ENCODE measurements at regions not wholly inside any gene's neighbourhood (a gene's known extent, or its start where the extent isn't known, plus 50 kb on each side); places are given as distances from the start of the nearest gene placed in this dataset.
"Not testable (repeated sequence)": the region's sequence is repeated elsewhere in the genome, so short reads cannot be mapped to it uniquely, and the experiment has no call there.

DNA sequence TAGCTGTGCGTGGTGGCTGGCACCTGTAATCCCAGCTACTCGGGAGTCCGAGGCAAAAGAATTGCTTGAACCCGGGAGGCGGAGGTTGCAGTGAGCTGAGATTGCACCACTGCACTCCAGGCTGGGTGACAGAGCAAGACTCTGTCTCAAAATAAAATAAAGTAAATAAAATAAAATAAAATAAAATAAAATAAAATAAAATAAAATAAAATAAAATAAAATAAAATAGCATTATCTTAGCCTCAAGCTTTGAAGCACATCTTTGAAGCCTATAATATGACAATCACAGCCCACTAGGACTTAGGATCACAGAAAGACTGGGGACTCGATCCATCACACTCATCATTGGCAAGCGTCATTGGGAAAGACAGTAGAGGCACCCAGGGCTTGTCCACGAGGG, 349.1 kb downstream of the SHANK2 start:
- H3K4me1 Mint-ChIP-seq (ENCODE audit: low read depth); H3K4me3 Mint-ChIP-seq; CTCF ChIA-PET; intact Hi-C loops (cut with micrococcal nuclease); DNase-seq; H3K27ac Mint-ChIP-seq; POLR2A ChIA-PET; H3K36me3 Mint-ChIP-seq; H3K27me3 Mint-ChIP-seq; H3K9me3 Mint-ChIP-seq: not testable (repeated sequence)

DNA sequence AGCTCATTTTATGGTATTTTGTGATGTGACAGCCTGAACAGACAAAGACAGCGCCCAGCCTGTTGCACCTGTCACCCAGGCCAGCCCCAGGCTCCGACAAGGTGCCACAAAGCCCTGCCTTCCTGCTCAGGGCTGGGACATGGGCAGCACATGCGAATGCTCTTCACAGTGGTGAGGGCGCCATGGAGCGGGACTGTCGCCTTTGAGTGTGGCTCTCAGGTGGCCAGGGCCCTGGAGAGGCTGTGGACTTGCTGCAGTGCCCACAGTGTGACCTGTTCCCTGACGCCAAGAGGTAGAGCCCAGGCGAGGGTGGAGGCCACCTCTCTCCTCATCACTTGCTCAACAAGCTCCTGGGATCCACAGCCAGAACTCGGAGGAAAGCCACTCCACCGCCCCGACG, 346.3 kb downstream of the SHANK2 start:
- ChIA-PET CTCF (no interaction called here), POLR2A (no interaction called here)
- intact Hi-C loops (cut with micrococcal nuclease): no loop called here
- Mint-ChIP-seq H3K27me3 (peaks cover 6% of the 10 kb centered on the region), H3K27ac (no peak overlapping the region), H3K4me1 (ENCODE audit: low read depth) (no peaks in the 10 kb centered on the region), H3K4me3 (no peak overlapping the region), H3K9me3 (no peaks in the 10 kb centered on the region), H3K36me3 (no peaks in the 10 kb centered on the region)
- no peak for DNase-seq

DNA sequence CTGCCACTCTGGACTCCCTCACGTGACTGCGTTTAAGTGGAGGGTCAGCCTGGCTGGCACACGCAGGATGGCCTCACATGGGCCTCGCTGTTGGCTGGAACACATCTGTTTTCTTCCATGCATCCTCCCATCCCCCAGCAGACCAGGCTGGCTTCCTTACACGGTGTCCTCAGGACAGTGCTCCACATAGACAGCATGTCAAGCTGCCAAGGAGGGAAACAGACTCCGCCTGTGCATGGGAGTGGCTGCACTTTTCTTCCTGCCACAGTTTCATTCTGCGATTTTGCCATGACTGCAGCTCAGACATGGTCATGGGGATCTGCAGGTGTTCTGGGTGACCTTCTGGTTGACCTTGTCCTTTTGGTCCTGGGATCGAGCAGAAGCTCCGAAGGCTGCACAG, 344.2 kb downstream of the SHANK2 start:
- Mint-ChIP-seq H3K36me3 (no peaks in the 10 kb centered on the region), H3K27me3 (peaks cover 9% of the 10 kb centered on the region), H3K4me1 (ENCODE audit: low read depth) (no peaks in the 10 kb centered on the region), H3K27ac (no peak overlapping the region), H3K9me3 (no peaks in the 10 kb centered on the region), H3K4me3 (no peak overlapping the region)
- DNase-seq: no peak
- intact Hi-C loops (cut with micrococcal nuclease): no loop called here
- CTCF ChIA-PET: no interaction called here
- POLR2A ChIA-PET: no interaction called here

DNA sequence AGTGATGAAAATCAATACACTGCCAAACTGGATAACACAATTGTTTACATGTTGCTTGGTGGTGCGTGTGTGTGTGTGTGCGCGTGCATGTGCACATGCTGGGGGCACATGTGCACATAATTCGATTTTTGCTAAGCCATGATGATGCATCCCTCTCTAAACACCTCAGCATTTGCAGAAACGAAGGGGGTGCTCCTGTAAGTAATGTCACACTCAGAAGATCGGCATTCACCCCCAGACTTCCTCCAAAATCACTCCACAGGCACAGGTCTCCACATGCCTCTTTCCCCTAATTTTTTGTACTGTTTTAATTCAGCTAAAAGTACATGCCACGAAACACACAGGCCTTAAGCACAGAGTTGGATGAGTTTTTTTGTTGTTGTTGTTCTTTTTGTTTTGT, 341.5 kb downstream of the SHANK2 start:
- CTCF ChIA-PET: no interaction called here
- POLR2A ChIA-PET: no interaction called here
- Mint-ChIP-seq H3K27me3 (peaks cover 10% of the 10 kb centered on the region), H3K27ac (no peak overlapping the region), H3K36me3 (no peaks in the 10 kb centered on the region), H3K9me3 (no peaks in the 10 kb centered on the region), H3K4me3 (no peak overlapping the region), H3K4me1 (ENCODE audit: low read depth) (no peaks in the 10 kb centered on the region)
- intact Hi-C loops (cut with micrococcal nuclease): no loop called here
- no peak for DNase-seq

DNA sequence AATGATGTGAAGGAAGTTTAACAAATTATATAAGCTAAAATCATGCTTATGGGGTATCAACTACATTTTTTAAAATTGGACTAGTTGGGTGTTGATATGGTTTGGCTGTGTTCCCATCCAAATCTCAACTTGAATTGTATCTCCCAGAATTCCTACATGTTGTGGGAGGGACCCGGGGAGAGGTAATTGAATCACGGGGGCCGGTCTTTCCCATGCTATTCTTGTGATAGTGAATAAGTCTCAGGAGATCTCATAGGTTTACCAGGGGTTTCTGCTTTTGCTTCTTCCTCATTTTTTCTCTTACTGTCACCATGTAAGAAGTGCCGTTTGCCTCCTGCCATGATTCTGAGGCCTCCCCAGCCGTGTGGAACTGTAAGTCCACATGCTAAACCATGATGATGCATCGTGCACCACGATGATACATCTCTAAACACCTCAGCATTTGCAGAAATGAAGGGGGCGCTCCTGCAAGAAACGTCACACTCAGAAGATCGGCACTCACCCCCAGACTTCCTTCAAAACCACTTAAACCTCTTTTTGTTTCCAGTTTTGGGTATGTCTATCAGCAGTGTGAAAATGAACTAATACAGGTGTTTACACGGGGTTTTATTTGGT, 340.0 kb downstream of the SHANK2 start:
- no peaks in the 10 kb centered on the region for H3K36me3 Mint-ChIP-seq

DNA sequence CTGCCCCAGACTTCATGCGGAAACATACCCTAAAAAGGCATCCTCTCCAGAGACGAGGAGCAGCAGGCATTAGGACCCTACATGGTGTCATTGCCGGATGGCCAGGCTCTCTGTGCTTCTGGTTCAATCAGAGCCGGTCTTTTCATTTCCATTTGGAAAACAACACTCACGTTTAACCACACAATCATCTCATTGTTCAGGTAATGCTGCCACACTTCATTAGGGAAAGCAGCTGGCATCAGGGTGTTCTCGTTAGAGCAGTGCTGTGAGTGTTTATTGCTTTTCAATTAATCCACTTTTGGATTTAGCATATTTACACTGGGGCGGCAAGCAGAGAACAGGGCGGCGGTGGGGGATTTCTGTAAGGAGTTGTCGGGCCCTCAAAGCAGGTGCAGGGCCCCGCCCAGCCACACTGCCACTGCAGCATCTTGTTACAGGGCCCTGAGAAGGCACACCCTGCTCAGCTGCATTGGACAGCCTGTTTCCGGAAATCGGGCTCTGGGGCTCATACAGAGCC, 338.6 kb downstream of the SHANK2 start:
- intact Hi-C loops (cut with micrococcal nuclease): no loop called here
- no peaks in the 10 kb centered on the region for H3K36me3 Mint-ChIP-seq
- H3K27me3 Mint-ChIP-seq: peaks cover 12% of the 10 kb centered on the region
- H3K4me1 Mint-ChIP-seq (ENCODE audit: low read depth): no peaks in the 10 kb centered on the region
- DNase-seq: no peak
- H3K4me3 Mint-ChIP-seq: no peak overlapping the region
- ChIA-PET CTCF (interaction anchor here (0.8 kb wide), 1 partner anchor 367 kb away, joined by 3 read pairs; no protein-coding TSS in a partner anchor), POLR2A (no interaction called here)
- H3K9me3 Mint-ChIP-seq: peaks cover 2% of the 10 kb centered on the region
- no peak overlapping the region for H3K27ac Mint-ChIP-seq

More for the DNA sequence above, 340.0 kb downstream of the SHANK2 start:
- no peak overlapping the region for H3K4me3 Mint-ChIP-seq
- H3K4me1 Mint-ChIP-seq (ENCODE audit: low read depth): no peaks in the 10 kb centered on the region
- no peak overlapping the region for H3K27ac Mint-ChIP-seq
- peak; percentile 24 for DNase-seq
- H3K27me3 Mint-ChIP-seq: peaks cover 10% of the 10 kb centered on the region
- ChIA-PET CTCF (no interaction called here), POLR2A (no interaction called here)
- intact Hi-C loops (cut with micrococcal nuclease): no loop called here
- no peaks in the 10 kb centered on the region for H3K9me3 Mint-ChIP-seq

DNA sequence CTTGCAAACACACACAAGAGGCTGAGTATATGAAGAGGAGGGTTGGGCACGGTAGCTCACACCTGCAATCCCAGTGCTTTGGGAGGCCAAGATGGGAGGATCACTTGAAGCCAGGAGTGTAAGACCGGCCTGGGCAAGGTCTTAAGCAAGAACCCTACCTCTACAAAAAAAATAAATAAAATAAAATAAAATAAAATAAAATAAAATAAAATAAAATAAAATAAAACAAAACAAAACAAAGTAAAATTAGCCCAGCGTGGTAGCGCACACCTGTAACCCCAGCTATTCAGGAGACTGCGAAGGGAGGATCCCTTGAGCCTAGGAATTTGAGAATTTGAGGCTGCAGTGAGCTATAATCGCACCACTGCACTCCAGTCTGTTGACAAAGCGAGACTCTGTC, 337.9 kb downstream of the SHANK2 start:
- Mint-ChIP-seq H3K36me3 (no peaks in the 10 kb centered on the region), H3K4me3 (no peak overlapping the region), H3K4me1 (ENCODE audit: low read depth) (no peaks in the 10 kb centered on the region), H3K9me3 (peaks cover 2% of the 10 kb centered on the region), H3K27ac (no peak overlapping the region), H3K27me3 (peaks cover 10% of the 10 kb centered on the region)
- no peak for DNase-seq
- intact Hi-C loops (cut with micrococcal nuclease): no loop called here
- ChIA-PET POLR2A (no interaction called here), CTCF (no interaction called here)

DNA sequence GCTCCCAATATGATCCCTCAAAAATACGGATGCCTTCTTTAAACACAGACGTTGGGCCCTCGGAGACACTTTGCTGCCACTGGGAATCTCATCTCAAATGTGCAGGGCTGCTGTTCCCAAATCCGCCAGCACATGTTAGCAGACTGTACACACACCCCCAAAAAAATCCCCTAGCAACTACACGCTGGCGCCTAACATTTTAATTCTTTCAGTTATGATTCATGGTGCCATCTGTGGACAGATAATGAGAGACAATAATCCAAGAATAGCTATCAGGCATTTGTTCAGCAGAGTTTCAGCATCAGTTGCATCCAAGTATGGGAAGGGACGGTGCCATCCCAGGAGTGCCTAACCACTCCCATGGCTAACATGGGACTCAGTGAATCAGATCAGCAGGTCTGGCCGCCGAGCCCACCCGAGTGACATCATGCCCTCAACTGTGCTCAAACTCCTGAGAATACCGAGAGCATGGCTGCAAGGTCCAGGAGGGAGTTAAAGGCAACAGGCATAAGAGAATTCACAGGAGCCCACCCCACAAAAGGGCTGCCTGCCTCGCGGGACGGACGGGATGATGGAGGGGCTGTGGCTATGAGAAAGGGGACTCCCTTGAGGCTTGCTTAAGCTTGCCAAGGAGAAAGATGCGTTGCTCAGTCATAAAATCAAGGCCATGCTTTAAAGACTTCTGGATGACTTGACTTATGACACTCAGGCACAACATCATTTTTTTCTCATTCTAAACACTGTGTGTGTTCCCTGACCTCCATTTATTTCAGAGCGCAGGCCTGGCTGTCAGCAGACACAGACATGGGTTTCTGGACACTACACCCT, 337.0 kb downstream of the SHANK2 start:
- no peak for DNase-seq
- intact Hi-C loops (cut with micrococcal nuclease): no loop called here
- CTCF ChIA-PET: no interaction called here
- POLR2A ChIA-PET: no interaction called here
- Mint-ChIP-seq H3K27me3 (peaks cover 10% of the 10 kb centered on the region), H3K9me3 (peaks cover 2% of the 10 kb centered on the region), H3K4me3 (no peak overlapping the region), H3K36me3 (no peaks in the 10 kb centered on the region), H3K4me1 (ENCODE audit: low read depth) (no peaks in the 10 kb centered on the region), H3K27ac (no peak overlapping the region)

DNA sequence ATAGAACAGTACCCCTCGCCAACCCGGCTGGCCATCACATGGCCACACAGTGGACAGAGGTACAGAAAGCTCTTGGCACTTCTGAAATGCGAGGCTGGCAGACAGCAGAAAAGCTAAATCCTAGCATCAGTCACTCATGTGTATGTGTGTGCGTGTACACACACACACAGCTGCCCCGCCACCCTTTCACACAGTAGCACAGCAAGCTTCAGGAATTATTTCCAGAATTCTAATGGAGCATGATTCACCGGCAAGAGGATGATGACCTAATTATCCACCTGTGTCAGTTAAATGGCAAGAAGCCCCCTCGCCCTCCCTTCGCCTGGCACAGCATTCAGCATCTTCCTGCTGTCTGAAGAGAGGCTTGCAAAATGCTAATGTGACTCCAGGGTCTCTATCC, 336.0 kb downstream of the SHANK2 start:
- peaks cover 11% of the 10 kb centered on the region for H3K9me3 Mint-ChIP-seq
- no peak for DNase-seq
- ChIA-PET CTCF (no interaction called here), POLR2A (no interaction called here)
- no peaks in the 10 kb centered on the region for H3K4me1 Mint-ChIP-seq (ENCODE audit: low read depth)
- H3K4me3 Mint-ChIP-seq: no peak overlapping the region
- intact Hi-C loops (cut with micrococcal nuclease): no loop called here
- H3K27me3 Mint-ChIP-seq: peaks cover 7% of the 10 kb centered on the region
- no peak overlapping the region for H3K27ac Mint-ChIP-seq
- H3K36me3 Mint-ChIP-seq: peaks cover 3% of the 10 kb centered on the region

DNA sequence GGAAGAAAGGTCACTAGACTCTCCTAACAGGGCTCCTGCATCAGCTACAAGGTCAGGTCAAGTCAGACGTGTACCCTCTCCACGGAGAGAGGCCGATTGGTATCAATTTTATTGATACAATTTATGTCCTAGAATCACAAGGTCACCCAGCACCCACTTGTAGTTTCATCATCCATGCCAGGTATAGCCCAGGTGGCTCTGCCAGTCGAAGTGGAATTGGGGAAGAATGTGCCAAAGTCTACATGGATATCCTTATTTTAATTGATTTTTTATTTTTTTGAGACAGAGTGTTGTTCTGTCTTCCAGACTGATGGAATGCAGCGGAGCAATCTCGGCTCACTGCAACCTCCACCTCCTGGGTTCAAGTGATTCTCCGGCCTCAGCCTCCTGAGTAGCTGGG, 334.1 kb downstream of the SHANK2 start:
- CTCF ChIA-PET: no interaction called here
- Mint-ChIP-seq H3K27ac (no peak overlapping the region), H3K4me1 (ENCODE audit: low read depth) (no peaks in the 10 kb centered on the region), H3K9me3 (peaks cover 30% of the 10 kb centered on the region), H3K4me3 (no peak overlapping the region), H3K27me3 (peaks cover 4% of the 10 kb centered on the region), H3K36me3 (peaks cover 6% of the 10 kb centered on the region)
- POLR2A ChIA-PET: no interaction called here
- intact Hi-C loops (cut with micrococcal nuclease): no loop called here
- DNase-seq: no peak

DNA sequence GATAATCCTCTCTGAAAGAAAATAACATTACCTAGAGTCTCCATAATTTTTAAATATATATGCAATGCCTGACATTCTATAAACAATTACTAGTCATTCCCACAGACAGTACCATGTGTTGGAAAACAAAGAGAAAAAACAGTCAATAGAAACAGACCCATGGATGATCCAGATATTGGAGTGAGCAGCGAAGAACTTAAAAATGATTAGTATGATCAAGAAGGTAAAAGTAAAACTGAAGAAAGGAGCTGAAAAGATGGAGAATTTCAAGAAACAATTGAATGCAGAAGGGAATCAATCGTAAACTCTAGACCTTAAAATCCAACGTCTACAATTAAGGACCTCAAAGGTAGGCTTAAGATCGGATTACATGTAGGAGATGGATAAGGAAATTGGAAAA, 330.6 kb downstream of the SHANK2 start:
- CTCF ChIA-PET: no interaction called here
- Mint-ChIP-seq H3K4me3 (no peak overlapping the region), H3K27ac (no peak overlapping the region), H3K27me3 (peaks cover 2% of the 10 kb centered on the region), H3K36me3 (peaks cover 6% of the 10 kb centered on the region), H3K4me1 (ENCODE audit: low read depth) (no peaks in the 10 kb centered on the region), H3K9me3 (peaks cover 30% of the 10 kb centered on the region)
- no peak for DNase-seq
- intact Hi-C loops (cut with micrococcal nuclease): no loop called here
- POLR2A ChIA-PET: no interaction called here

DNA sequence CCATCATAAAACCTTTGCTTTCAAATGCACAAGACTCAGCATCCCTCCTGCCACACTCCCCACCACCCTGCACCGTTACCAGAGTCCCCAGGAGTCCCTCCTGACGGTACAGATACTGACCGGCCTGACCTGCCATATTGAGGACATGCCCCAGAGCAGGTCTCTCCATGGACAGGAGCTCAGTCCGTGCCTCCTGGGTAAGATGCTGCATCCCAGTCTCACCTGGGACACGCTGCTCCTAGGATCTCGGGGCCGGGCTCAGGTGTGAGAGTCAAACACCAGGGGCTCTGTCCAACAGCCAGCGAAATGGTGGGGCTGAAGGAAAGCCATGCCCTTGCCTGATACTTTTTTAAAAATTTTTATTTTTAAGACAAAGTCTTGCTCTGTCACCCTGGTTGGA, 328.3 kb downstream of the SHANK2 start:
- Mint-ChIP-seq H3K27ac (no peak overlapping the region), H3K4me3 (no peak overlapping the region), H3K9me3 (peaks cover 28% of the 10 kb centered on the region), H3K36me3 (peaks cover 6% of the 10 kb centered on the region), H3K4me1 (ENCODE audit: low read depth) (no peaks in the 10 kb centered on the region), H3K27me3 (no peaks in the 10 kb centered on the region)
- DNase-seq: no peak
- POLR2A ChIA-PET: no interaction called here
- intact Hi-C loops (cut with micrococcal nuclease): no loop called here
- CTCF ChIA-PET: no interaction called here

DNA sequence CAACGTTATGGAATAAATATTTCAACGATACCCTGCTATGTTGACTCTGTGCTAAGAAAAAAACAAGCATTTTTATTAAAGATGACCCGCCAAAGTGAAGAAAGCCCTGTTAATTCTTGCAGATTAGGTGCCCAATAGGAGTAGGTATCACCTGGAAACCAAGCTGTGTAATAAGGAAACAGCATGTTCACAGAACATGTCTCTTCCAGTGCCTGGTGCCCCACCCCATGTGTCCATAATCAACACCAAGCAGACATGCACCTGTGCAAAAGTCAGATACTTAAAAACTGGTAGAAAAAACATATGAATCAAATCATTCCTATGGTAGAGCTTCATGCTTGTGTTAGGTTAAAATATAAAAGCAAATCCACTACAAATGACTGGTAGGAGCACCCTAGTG, 327.1 kb downstream of the SHANK2 start:
- Mint-ChIP-seq H3K36me3 (peaks cover 6% of the 10 kb centered on the region), H3K9me3 (peaks cover 33% of the 10 kb centered on the region), H3K27me3 (peaks cover 2% of the 10 kb centered on the region), H3K4me1 (ENCODE audit: low read depth) (no peaks in the 10 kb centered on the region), H3K27ac (no peak overlapping the region), H3K4me3 (no peak overlapping the region)
- intact Hi-C loops (cut with micrococcal nuclease): no loop called here
- ChIA-PET CTCF (no interaction called here), POLR2A (no interaction called here)
- DNase-seq: no peak
